GM12891 (cell line): ENCODE measurements at regions not wholly inside any gene's neighbourhood (a gene's known extent, or its start where the extent isn't known, plus 50 kb on each side); places are given as distances from the start of the nearest gene placed in this dataset.

Experiments
- DNase-seq: peaks from one replicate; pipeline ENCODE4 v3.0.0; 2011; ENCODE audit warnings: low spot score; ENCODE audit not compliant: insufficient read length
- FAIRE-seq: peaks from 2 replicates; lab custom pipeline; 2011; peaks lifted over from hg19 to GRCh38; lab: Jason Lieb, UNC
- PAX5 ChIP-seq: IDR thresholded peaks from 2 replicates; pipeline ENCODE4 v1.6.1; 2011; ENCODE audit warnings: low read length, moderate library complexity, mild to moderate bottlenecking; ENCODE audit not compliant: insufficient read depth, severe bottlenecking
- POLR2A ChIP-seq: IDR thresholded peaks from 2 replicates; pipeline ENCODE4 v1.6.1; 2011; ENCODE audit warnings: low read depth, low read length, control low read depth
- POLR2AphosphoS5 ChIP-seq: IDR thresholded peaks from 2 replicates; pipeline ENCODE4 v1.6.1; 2011; ENCODE audit warnings: low read depth, low read length, control low read depth
- POU2F2 ChIP-seq: IDR thresholded peaks from 2 replicates; pipeline ENCODE4 v1.6.1; 2011; ENCODE audit warnings: low read depth, mild to moderate bottlenecking, control low read depth, low read length, moderate library complexity
- SPI1 ChIP-seq: IDR thresholded peaks from 2 replicates; pipeline ENCODE4 v1.6.1; 2011; ENCODE audit warnings: low read depth, low read length, control low read depth
- TAF1 ChIP-seq: IDR thresholded peaks from 2 replicates; pipeline ENCODE4 v1.6.1; 2011; ENCODE audit warnings: low read depth, low read length, control low read depth

GRCh38 chr9:107883496-107884124 is 394.0 kb upstream of the KLF4 start:
- FAIRE-seq, result peak; percentile 91
- peak; percentile 6 for DNase-seq
- TF ChIP-seq POU2F2 (no peak), PAX5 (peak; percentile 51), SPI1 (peak; percentile 93), POLR2A (no peak), TAF1 (no peak)

GRCh38 chr9:107881626-107882300 is 392.2 kb upstream of the KLF4 start:
- DNase-seq (no peak), FAIRE-seq (no peak)
- TF ChIP-seq POLR2A, result no peak

- no peak for FAIRE-seq
- TF ChIP-seq SPI1, result peak; percentile 25; the same call in 1 of the 2 replicates
- TF ChIP-seq PAX5, result no peak
- DNase-seq, result no peak
These were observed 388.9 kb upstream of the KLF4 start for GRCh38 chr9:107878462-107878861.

- peak; percentile 69 for FAIRE-seq
- DNase-seq, result no peak
- TF ChIP-seq SPI1, result peak; percentile 61
- TF ChIP-seq POU2F2, result peak; percentile 59; the same call in 1 of the 2 replicates
- TF ChIP-seq POLR2A, result no peak
These were observed 386.0 kb upstream of the KLF4 start for GRCh38 chr9:107875571-107875980.

- DNase-seq (no peak), FAIRE-seq (peak; percentile 60)
- TF ChIP-seq PAX5 (no peak), SPI1 (peak; percentile 99), POLR2A (no peak)
These were observed 385.2 kb upstream of the KLF4 start for GRCh38 chr9:107874591-107875369.

- DNase-seq (no peak), FAIRE-seq (peak; percentile 23)
- TF ChIP-seq POLR2AphosphoS5 (no peak), POU2F2 (no peak), PAX5 (no peak)
These were observed 384.6 kb upstream of the KLF4 start for GRCh38 chr9:107874137-107874536.

- FAIRE-seq, result no peak
- TF ChIP-seq POLR2AphosphoS5 (no peak), TAF1 (no peak), PAX5 (no peak), SPI1 (no peak), POLR2A (no peak), POU2F2 (no peak)
- no peak for DNase-seq
These were observed 383.1 kb upstream of the KLF4 start for GRCh38 chr9:107872457-107873192.

- TF ChIP-seq TAF1, result no peak
- TF ChIP-seq POU2F2, result no peak
- TF ChIP-seq PAX5, result no peak
- no peak for TF ChIP-seq SPI1
- FAIRE-seq (no peak), DNase-seq (no peak)
These were observed 381.5 kb upstream of the KLF4 start for GRCh38 chr9:107870927-107871680.

- FAIRE-seq (no peak), DNase-seq (no peak)
These were observed 380.7 kb upstream of the KLF4 start for GRCh38 chr9:107870221-107870620.

More at GRCh38 chr9:107870221-107870620, 380.7 kb upstream of the KLF4 start:
- TF ChIP-seq SPI1 (no peak), TAF1 (no peak), POU2F2 (no peak), POLR2A (no peak)
